Activated naive CD4-positive, alpha-beta T cell treated with anti-CD3 and anti-CD28 coated beads, Interleukin-2, amount 10 ng/mL, durations not matched to agents 7 days and 5 days (primary cell): ENCODE measurements at regions not wholly inside any gene's neighbourhood (a gene's known extent, or its start where the extent isn't known, plus 50 kb on each side); places are given as distances from the start of the nearest gene placed in this dataset.
A peak's percentile ranks its signal among the peaks of the same experiment; 100 is the strongest.

ENCODE experiments used
- CTCF ChIA-PET: fragments of 350-600 bp; sonication (Branson Sonifier 250); formaldehyde crosslinking; loops from one replicate; lab custom pipeline; 2021; ENCODE audit warnings: antibody characterized with exemption; lab: Charles Lee
- DNase-seq: peaks from one replicate; pipeline ENCODE4 v3.0.0-alpha.2; 2020
- H3K27ac Mint-ChIP-seq: one replicate; pipeline ENCODE4 v1.8.0; 2021; ENCODE audit warnings: mild to moderate bottlenecking, moderate library complexity, mixed read lengths
- H3K27me3 Mint-ChIP-seq: one replicate; pipeline ENCODE4 v1.8.0; 2021; ENCODE audit warnings: mild to moderate bottlenecking, mixed read lengths
- H3K36me3 Mint-ChIP-seq: one replicate; pipeline ENCODE4 v1.8.0; 2021; ENCODE audit warnings: mixed read lengths
- H3K4me1 Mint-ChIP-seq: one replicate; pipeline ENCODE4 v1.8.0; 2021; ENCODE audit warnings: mixed read lengths
- H3K4me3 Mint-ChIP-seq: one replicate; pipeline ENCODE4 v1.8.0; 2021; ENCODE audit warnings: mild to moderate bottlenecking, moderate library complexity, mixed read lengths
- H3K9me3 Mint-ChIP-seq: one replicate; pipeline ENCODE4 v1.8.0; 2021; ENCODE audit warnings: mixed read lengths

DNA sequence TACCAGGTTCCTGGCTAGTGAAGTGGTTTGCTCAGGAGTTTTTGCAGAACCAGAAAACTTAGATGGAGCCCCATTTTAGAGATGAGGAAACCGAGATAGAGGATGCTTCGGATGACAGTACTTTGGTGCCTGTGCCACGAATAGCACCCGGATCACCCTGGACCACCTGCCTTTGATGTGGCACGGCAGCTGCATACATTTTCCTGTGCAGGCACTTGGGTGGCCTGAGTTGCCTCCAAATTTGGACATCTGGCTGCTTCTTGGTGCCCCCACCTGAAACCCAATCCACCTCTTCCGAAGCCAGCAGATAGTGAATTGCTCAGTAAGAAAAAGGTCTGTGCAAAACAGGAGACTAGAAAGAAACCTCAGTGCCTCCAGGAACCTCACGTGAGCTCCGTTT lies 140.6 kb upstream of the ID2 start:
- CTCF ChIA-PET, result interaction anchor here (0.6 to 1.4 kb wide), 2 partner anchors 60 to 1565 kb away, joined by 3 to 4 read pairs; no protein-coding TSS in a partner anchor
- Mint-ChIP-seq H3K4me1 (peaks cover 90% of the 10 kb centered on the region), H3K27me3 (peaks cover 4% of the 10 kb centered on the region), H3K4me3 (no peak overlapping the region), H3K9me3 (no peaks in the 10 kb centered on the region), H3K36me3 (no peaks in the 10 kb centered on the region), H3K27ac (peak overlapping the region; percentile 83)
- DNase-seq, result peak; percentile 40

DNA sequence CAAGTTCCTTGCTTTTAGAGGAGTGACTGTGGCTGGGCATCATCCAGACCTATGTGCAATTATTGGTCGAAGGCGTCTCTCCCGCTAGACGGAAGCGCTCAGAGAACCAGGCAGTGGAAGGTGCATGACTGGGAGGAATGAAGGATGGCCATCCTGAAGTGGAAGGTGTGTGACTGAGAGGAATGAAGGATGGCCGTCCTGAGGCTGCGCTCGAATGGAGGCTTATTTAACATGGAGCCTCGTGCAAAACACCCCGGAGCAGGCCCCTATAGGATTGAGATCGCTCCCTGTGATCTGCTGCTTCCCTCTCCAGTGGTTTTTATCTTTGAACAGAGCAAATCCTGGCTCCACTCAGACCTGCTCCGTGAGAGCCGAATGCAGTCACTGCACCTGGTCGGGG lies 140.2 kb upstream of the ID2 start:
- peaks cover 90% of the 10 kb centered on the region for H3K4me1 Mint-ChIP-seq
- DNase-seq, result no peak
- H3K4me3 Mint-ChIP-seq, result no peak overlapping the region
- CTCF ChIA-PET, result interaction anchor here (0.6 kb wide), 1 partner anchor 1565 kb away, joined by 3 read pairs; no protein-coding TSS in a partner anchor
- H3K9me3 Mint-ChIP-seq, result no peaks in the 10 kb centered on the region
- H3K27me3 Mint-ChIP-seq, result peaks cover 4% of the 10 kb centered on the region
- H3K36me3 Mint-ChIP-seq, result no peaks in the 10 kb centered on the region
- peak overlapping the region; percentile 83 for H3K27ac Mint-ChIP-seq

DNA sequence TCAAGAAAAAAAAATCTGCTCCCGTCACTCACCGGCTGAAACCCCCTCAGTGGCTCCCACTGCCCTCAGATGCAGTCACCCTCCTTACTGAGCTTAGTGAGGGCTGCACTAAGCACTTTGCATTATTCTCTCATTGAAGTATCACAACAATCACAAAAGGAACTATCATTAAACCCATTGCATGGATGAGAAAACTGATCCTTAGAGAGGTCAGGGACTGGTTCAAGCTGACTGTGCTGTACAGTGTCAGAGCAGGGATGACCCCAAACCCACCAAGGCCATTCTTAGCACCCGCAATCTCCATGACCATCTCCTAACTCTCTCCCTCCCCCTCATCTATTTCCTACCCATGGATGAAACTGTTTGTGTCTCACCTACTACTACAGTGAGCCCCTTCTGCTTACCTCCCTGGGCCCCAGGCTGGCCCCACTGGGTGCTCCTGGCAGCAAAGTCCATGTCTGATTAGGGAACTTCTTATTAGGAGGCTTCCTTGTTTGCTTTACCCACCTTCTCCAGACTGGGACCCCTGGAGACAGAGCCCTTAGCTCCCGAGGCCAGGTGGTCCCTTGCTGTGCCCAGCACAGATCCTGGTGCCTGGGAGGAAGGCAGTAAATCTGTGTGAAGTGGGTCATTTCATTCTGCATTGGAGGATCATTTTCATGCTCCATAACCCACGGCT lies 139.3 kb upstream of the ID2 start:
- Mint-ChIP-seq H3K27me3 (peaks cover 4% of the 10 kb centered on the region), H3K27ac (peak overlapping the region; percentile 94), H3K4me3 (no peak overlapping the region), H3K36me3 (no peaks in the 10 kb centered on the region), H3K9me3 (no peaks in the 10 kb centered on the region), H3K4me1 (peaks cover 94% of the 10 kb centered on the region)
- no peak for DNase-seq
- CTCF ChIA-PET, result interaction anchor here (1.2 to 1.7 kb wide), 2 partner anchors 33 to 274 kb away, joined by 3 to 6 read pairs; no protein-coding TSS in a partner anchor

DNA sequence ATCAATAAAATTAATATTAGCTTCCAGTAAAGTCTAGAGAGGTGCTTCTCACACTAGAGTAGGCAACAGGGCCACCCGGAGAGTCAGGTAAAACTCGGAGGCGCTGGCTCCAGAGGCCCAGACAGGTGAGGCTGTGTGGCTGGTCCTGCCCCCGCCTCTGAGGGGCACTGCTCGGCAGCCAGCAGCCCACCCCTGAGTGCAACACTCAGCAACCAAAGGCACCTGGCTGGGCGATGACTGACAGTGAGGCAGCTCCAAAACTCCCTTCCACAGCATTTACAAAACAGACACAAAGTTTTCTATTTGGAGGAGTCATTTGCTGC lies 138.8 kb upstream of the ID2 start:
- Mint-ChIP-seq H3K27me3 (peaks cover 4% of the 10 kb centered on the region), H3K36me3 (no peaks in the 10 kb centered on the region), H3K27ac (peak overlapping the region; percentile 94), H3K4me1 (peaks cover 97% of the 10 kb centered on the region), H3K4me3 (no peak overlapping the region), H3K9me3 (no peaks in the 10 kb centered on the region)
- CTCF ChIA-PET, result interaction anchor here (0.8 to 2.5 kb wide), 8 partner anchors 28 to 275 kb away, joined by 3 to 21 read pairs (median 6); partner anchors contain the start of gene ID2
- DNase-seq, result no peak

DNA sequence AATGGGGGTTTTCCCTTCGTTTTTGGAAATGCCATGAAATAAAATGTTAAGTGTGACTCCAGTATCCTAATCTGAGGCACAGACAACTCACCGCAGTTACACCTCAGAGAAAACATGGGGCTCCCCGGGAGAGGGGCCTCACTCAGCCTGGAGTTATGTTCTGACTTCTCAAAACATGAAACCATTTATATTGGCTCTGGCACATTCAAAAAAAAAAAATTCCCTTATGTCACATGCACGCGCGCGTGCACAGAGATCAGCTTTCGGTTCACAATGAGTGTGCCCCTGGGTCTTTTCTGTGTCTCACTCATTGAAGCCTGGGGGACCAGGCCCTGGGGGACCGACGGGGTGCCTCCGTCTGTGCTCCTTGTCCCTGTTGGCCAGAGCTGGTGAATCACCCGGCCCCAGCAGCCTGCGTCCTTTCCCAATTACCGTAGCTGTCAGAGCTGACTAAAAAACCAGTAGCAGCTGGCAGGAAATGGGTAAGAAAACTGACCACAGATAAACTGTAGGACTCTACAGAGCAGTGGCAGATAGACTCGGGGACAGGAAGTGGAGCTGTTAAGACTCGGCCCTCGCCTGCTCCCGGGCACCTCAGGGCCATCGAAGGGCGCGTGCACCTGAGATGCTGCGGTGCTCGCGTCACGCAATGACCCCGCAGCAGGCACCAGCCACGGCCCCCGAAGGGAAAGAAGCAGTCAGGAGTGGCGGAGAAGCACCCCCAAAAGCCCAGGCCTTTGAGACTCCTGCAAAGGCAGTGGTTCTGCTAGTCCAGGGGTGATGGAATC lies 138.3 kb upstream of the ID2 start:
- peak; percentile 63 for DNase-seq
- Mint-ChIP-seq H3K9me3 (no peaks in the 10 kb centered on the region), H3K36me3 (no peaks in the 10 kb centered on the region), H3K27me3 (peaks cover 4% of the 10 kb centered on the region), H3K4me1 (peaks cover 93% of the 10 kb centered on the region), H3K4me3 (peak overlapping the region; percentile 46), H3K27ac (peak overlapping the region; percentile 94)
- CTCF ChIA-PET, result interaction anchor here (0.6 to 2.5 kb wide), 12 partner anchors 10 to 375 kb away, joined by 3 to 21 read pairs (median 5); partner anchors contain the start of gene ID2

DNA sequence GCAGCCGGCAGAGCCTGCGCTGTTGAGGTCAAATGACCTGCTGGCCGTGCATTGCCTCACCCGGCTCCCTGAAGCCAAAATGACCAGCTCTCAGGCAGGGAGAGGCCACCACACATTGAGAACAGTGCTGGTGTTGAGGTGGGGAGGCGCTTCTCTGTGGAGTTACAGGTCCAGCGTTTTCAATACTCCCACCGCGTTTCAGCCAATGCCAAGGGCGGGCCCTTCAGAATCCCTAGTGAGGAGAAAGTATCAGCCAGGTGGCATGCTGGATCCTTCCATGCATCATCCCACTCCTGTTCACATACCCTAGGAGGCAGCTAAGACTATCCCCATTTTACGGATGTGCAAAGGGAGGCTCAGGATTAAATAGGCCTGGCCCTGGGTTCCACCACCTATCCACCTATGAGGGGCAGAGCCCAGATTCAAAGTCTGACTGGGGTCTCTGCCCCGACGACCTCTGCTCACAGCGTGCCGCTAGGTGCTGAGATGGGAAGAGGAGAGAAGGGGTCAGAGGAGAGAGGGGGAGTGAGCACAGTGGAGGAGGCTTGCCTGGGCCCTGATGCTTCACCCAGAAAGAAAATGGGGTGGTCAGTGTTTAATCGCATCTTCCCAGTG lies 137.6 kb upstream of the ID2 start:
- DNase-seq, result peak; percentile 28
- Mint-ChIP-seq H3K27ac (peak overlapping the region; percentile 94), H3K9me3 (no peaks in the 10 kb centered on the region), H3K36me3 (no peaks in the 10 kb centered on the region), H3K4me1 (peaks cover 89% of the 10 kb centered on the region), H3K27me3 (peaks cover 4% of the 10 kb centered on the region), H3K4me3 (no peak overlapping the region)
- CTCF ChIA-PET, result interaction anchor here (0.6 to 2.5 kb wide), 13 partner anchors 9 to 376 kb away, joined by 3 to 21 read pairs (median 5); partner anchors contain the start of gene ID2

DNA sequence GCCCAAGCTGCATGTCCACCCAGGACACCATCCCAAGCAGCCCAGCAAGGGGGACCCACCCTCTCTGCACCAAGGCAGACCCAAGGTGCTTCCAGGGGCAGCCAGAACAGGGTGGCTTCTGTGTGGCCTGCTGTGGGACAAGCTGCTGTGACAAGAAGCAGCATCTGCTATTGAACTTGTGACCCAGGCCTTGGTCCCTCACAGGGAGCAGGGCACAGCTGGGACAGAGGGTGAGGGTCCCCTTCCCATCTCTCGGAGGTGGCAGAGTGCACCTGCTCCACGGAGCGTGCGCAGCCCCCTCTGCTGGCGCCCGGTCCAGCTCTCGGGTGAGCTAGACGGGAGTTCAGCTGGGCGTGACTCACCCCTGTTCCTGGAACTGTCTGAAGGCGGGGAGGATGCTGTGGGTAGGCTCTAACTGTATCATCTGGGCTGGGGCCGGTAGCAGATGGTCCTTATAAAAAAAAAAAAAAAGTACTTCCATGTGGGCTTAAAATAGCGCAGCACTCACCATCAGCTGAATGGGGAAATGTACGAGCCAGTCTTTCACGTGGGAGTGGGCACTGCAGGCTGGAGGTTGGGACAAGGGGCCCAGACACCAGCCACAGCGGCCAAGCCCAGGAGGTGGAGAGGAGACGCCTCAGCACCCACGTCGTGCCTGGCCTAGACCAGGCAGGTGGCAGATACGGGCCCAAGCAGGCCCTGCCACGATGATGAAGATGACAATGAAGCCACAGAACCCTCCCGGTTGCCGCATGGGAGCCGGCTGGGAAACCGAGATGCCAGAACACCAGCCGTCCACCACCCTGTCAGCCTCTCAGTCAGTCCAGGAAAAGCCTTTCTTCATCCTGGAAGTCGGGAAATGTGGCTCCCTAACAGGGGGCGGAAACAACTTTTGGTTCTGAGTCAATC lies 136.8 kb upstream of the ID2 start:
- CTCF ChIA-PET, result interaction anchor here (0.9 to 2.5 kb wide), 8 partner anchors 8 to 376 kb away, joined by 3 to 21 read pairs (median 5); partner anchors contain the start of gene ID2
- Mint-ChIP-seq H3K36me3 (no peaks in the 10 kb centered on the region), H3K4me3 (no peak overlapping the region), H3K27ac (peak overlapping the region; percentile 94), H3K27me3 (peaks cover 4% of the 10 kb centered on the region), H3K4me1 (peaks cover 81% of the 10 kb centered on the region), H3K9me3 (no peaks in the 10 kb centered on the region)
- DNase-seq, result peak; percentile 90

DNA sequence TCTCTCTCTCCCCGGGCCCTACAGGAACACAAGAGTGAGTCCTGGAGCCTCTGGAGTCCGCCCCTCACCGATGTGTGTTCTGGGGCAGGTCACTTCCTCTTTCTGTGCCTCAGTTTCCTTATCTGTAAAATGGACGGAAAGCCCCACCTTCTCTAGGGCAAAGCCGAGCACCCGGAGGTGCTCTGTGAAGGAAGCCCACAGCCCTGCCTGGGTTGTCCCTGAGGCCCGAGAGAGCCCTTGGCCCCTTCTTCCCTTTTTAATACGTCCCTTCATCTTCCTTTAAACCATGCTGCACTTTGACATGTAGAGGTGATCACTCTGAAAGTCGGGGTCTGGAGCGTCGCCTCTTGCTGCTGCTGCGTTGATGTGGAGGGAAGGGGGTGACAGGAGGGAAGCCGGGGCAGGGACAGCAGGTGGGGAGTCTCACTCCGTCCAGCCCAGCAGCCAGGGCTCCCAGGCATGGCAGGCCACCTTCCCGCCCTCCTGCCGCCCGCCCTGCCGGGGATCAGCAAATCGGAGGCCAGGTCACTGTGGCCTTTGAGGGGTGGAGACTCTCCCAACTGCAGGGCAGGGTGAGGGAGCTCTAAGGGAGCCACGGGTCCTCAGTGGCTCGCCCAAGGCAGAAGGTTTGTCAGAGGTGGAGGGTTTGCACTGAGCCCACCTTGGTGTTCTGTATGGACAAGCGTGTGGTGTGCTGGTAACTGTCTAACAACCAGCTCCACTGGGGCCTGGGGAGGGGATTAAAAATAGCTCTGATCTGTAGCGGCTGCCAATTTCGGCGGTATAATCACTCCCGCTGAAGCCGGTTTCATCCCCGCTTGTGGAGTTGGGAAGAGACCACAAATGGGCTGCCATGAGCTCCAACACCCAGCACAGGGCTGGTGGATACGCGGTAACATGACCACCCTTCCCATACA lies 135.9 kb upstream of the ID2 start:
- Mint-ChIP-seq H3K36me3 (no peaks in the 10 kb centered on the region), H3K9me3 (no peaks in the 10 kb centered on the region), H3K27me3 (no peaks in the 10 kb centered on the region), H3K4me3 (no peak overlapping the region), H3K4me1 (peaks cover 72% of the 10 kb centered on the region), H3K27ac (peak overlapping the region; percentile 47)
- CTCF ChIA-PET, result interaction anchor here (1.5 to 2.4 kb wide), 2 partner anchors 57 to 1119 kb away, joined by 3 to 9 read pairs; no protein-coding TSS in a partner anchor
- DNase-seq, result no peak

DNA sequence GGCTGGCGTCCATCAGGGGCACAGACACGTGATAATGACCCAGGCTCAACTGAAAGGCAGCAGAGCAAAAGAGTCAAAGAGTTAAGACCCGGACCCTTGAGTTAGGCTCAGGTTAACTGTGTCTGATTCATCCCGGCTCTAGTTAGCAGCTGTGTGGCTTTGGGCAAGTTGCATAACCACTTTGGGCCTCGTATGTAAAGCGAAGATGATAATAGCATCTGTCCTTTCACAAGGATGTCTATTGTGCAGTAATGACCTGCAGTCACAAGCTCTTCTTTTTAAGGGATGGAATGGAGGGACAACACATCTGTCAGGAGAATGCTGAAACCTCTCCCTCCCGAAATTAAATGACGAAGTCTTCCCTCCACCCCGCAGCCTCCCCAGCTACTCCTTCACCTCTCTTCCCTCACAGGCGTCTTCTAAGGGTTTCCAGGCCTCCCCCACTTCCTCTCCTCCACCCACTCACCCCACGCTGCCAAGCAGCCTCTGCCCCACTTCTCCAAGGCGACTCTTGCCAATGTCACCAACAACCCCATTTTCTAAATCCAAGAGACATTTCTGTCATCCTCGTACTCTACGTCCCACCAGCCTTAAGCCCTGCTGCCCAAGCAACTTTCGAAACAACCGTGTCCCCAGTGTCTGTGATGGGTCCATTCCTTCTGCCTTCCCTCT lies 135.1 kb upstream of the ID2 start:
- Mint-ChIP-seq H3K4me1 (peaks cover 69% of the 10 kb centered on the region), H3K9me3 (no peaks in the 10 kb centered on the region), H3K4me3 (no peak overlapping the region), H3K27ac (no peak overlapping the region), H3K36me3 (no peaks in the 10 kb centered on the region), H3K27me3 (peaks cover 2% of the 10 kb centered on the region)
- CTCF ChIA-PET, result interaction anchor here (1.5 kb wide), 1 partner anchor 1120 kb away, joined by 3 read pairs; no protein-coding TSS in a partner anchor
- DNase-seq, result no peak

DNA sequence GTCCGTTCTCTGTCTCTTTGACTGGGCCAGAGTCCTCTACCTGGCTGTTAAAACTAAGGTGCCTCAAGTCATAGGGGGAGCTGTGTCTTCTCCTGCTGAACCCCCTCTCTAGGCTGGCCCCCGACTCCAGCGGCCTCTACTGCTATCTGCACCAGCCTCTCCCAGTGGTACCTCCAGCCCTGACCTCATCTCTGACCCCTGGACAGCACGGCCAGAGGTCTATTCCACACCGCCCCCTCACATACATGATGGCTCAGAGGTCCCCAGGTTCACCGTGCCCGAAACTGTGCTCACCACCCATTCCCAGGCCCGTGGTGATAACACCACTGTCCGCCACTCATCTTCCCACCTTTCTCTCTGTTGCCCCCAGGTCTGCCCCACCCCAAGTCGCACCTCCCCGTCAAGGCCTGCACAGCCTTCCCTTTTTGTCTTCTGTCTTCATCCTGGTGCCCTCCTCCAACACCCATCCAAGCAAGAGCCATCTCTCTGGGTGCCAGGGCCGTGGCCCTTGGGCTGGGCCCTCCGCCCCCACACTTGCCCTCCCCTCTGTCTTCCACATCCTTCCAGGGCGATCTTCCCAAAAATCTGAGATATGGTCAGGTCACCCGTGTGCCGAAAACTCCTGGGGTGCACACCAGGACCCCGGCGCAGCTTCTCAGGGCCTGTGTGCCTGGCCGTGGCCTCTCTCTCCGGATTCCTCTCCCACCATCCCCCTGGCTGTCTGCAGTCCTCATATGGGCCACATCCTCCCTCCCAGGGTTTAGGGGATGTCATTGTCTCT lies 134.4 kb upstream of the ID2 start:
- peaks cover 64% of the 10 kb centered on the region for H3K4me1 Mint-ChIP-seq
- peak overlapping the region; percentile 12 for H3K27ac Mint-ChIP-seq
- CTCF ChIA-PET, result interaction anchor here (1.5 kb wide), 1 partner anchor 1120 kb away, joined by 3 read pairs; no protein-coding TSS in a partner anchor
- no peaks in the 10 kb centered on the region for H3K36me3 Mint-ChIP-seq
- H3K9me3 Mint-ChIP-seq, result no peaks in the 10 kb centered on the region
- no peak for DNase-seq
- peaks cover 8% of the 10 kb centered on the region for H3K27me3 Mint-ChIP-seq
- no peak overlapping the region for H3K4me3 Mint-ChIP-seq

DNA sequence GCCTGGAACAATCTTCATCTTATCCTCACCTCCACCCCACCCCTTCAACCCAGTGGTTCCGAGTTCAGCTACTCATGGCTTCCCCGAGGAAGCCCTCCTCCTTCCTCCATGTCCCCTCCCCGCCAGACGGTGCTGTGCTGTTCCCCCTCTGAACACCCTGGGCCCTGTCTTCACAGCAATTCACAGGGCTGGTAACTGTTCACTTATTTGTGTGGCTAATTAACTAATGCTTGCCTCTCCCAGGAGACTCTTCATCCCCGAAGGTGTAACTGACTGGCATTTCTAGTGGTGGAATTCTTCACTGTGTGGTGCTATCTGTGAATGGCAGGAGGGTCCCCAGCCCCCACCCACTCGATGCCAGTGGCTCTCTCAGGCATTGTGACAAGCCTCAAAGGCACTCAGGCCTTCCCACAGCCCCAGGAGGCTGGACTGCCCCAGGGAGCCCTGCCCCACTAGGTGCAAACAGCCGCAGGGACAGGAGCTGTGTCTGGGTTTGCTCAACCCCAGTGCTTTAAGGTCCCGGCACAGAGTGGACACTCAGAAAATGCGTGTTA lies 133.7 kb upstream of the ID2 start:
- Mint-ChIP-seq H3K4me1 (peaks cover 57% of the 10 kb centered on the region), H3K27ac (peak overlapping the region; percentile 8), H3K36me3 (no peaks in the 10 kb centered on the region), H3K27me3 (peaks cover 9% of the 10 kb centered on the region), H3K9me3 (no peaks in the 10 kb centered on the region), H3K4me3 (no peak overlapping the region)
- CTCF ChIA-PET, result no interaction called here
- no peak for DNase-seq
